Astrocyte of the spinal cord (primary cell): ENCODE measurements at regions not wholly inside any gene's neighbourhood (a gene's known extent, or its start where the extent isn't known, plus 50 kb on each side); places are given as distances from the start of the nearest gene placed in this dataset.

Experiments used
- DNase-seq: peaks from one replicate; pipeline ENCODE4 v3.0.0; 2011; ENCODE audit warnings: low read depth, low spot score
- H3K4me3 ChIP-seq: 2 replicates; pipeline ENCODE4 v1.5.1; 2011; ENCODE audit warnings: low read depth, mild to moderate bottlenecking, low read length, moderate library complexity
- in situ Hi-C: cut with HindIII; loops from 2 replicates; pipeline ENCODE4 v1.10.0; 2017; ENCODE audit warnings: low sequenced_read_pairs
- TF ChIP-seq, protein P1 (sequence below): IDR thresholded peaks from 2 replicates; pipeline ENCODE4 v1.5.1; 2012; ENCODE audit warnings: low read depth, mild to moderate bottlenecking, low read length, inconsistent platforms

DNA sequence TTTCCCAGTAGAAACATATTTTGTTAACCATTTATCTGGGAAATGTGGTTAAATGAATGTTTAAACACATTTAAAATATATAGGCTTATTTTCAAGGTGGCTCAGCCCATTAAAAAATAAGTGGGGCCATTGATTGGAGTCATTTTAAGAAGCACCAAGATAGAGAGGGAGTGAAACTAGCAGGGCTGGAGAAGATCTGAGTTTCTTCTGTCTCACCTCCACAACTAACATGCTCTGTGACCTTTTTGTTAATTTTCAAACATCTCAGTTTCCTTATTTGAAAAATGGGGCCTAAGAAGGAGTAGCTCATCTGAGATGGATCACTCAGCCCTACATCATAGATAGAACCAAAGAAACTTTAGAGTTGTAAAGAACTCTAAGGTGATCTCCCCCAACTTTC lies 254.8 kb downstream of the KCNS3 start:
- TF ChIP-seq, protein P1, sequence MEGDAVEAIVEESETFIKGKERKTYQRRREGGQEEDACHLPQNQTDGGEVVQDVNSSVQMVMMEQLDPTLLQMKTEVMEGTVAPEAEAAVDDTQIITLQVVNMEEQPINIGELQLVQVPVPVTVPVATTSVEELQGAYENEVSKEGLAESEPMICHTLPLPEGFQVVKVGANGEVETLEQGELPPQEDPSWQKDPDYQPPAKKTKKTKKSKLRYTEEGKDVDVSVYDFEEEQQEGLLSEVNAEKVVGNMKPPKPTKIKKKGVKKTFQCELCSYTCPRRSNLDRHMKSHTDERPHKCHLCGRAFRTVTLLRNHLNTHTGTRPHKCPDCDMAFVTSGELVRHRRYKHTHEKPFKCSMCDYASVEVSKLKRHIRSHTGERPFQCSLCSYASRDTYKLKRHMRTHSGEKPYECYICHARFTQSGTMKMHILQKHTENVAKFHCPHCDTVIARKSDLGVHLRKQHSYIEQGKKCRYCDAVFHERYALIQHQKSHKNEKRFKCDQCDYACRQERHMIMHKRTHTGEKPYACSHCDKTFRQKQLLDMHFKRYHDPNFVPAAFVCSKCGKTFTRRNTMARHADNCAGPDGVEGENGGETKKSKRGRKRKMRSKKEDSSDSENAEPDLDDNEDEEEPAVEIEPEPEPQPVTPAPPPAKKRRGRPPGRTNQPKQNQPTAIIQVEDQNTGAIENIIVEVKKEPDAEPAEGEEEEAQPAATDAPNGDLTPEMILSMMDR: no peak

DNA sequence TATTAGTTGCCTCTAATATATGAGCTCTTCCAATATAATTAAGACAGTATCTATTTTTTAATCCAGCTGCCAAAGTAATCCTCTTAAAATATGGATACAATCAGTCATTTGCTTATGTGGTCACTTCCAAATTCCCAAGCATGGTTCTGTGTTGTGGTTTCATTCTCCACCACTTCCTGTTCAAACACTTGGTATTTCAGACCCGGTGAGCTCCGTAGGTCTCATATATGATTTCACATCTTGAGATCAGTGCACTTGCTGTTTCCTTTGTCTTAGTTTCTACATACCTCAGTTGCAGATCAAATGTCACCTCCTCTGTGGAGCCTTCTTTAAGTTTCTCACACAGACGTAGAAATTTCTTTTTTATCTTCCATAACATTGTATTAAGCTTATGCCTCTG lies 254.2 kb downstream of the KCNS3 start:
- DNase-seq: peak; percentile 60
- no peak overlapping the region for H3K4me3 ChIP-seq
- TF ChIP-seq, protein P1: no peak
- in situ Hi-C loops: no loop called here

More for the DNA sequence above, 254.8 kb downstream of the KCNS3 start:
- in situ Hi-C loops: no loop called here
- no peak for DNase-seq
- H3K4me3 ChIP-seq: no peak overlapping the region

DNA sequence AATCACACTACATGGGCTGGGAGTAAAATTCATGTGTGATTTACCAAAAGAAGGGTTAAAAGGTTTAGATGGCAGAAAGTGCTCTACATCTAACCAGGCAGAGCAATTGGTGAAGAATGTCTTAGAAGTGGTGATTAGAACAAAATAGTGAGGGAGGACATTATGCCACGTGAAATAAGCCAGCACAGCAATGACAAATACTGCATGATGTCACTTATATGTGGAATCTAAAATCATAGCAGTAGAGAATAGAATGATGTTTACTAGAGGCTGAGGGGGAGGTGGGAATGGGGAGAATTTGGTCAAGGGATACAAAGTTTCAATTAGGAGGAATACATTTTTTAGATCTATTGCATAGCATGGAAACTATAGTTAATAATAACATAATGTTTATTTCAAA lies 253.3 kb downstream of the KCNS3 start:
- TF ChIP-seq, protein P1: no peak
- DNase-seq: no peak
- in situ Hi-C loops: no loop called here
- no peak overlapping the region for H3K4me3 ChIP-seq

DNA sequence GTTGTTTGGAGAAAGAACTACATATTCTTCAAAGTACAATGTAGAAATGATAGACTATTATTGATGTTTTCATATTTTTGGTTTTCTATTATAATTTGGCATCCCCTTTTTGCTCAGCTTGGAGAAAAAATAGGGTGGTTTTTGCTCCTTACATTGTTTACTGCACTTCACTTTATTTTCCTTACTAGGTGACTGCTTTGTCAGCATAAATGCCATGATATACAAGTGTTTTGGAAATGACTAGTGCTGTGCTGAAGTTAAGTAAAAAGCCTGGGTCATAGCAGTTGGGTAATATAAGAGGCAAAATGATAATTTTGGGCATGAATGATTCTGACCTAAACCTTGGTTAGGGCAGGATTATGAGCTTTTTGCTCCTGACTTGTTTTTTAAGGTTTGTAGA lies 250.9 kb downstream of the KCNS3 start:
- TF ChIP-seq, protein P1: no peak
- DNase-seq: no peak
- H3K4me3 ChIP-seq: no peak overlapping the region
- in situ Hi-C loops: no loop called here

DNA sequence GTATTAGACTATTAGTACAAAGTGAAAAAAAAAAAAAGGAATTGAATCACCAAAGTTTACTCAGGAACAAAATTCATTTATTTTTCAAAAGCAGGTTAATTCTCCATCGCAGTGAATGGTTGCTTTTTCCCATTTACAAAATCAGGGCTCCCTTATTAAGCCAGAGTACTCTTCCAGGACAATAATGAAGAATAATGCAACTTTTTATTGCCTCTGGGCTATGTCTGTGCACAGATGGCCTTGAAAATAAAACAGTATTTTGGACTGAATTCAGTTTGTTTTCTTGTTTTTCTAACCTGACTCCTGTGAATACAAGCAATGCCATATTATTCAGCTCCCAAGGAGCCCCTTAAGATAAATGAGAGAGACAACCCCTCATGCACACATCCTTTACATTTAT lies 246.8 kb downstream of the KCNS3 start:
- no peak for DNase-seq
- TF ChIP-seq, protein P1: no peak
- H3K4me3 ChIP-seq: no peak overlapping the region
- in situ Hi-C loops: no loop called here

DNA sequence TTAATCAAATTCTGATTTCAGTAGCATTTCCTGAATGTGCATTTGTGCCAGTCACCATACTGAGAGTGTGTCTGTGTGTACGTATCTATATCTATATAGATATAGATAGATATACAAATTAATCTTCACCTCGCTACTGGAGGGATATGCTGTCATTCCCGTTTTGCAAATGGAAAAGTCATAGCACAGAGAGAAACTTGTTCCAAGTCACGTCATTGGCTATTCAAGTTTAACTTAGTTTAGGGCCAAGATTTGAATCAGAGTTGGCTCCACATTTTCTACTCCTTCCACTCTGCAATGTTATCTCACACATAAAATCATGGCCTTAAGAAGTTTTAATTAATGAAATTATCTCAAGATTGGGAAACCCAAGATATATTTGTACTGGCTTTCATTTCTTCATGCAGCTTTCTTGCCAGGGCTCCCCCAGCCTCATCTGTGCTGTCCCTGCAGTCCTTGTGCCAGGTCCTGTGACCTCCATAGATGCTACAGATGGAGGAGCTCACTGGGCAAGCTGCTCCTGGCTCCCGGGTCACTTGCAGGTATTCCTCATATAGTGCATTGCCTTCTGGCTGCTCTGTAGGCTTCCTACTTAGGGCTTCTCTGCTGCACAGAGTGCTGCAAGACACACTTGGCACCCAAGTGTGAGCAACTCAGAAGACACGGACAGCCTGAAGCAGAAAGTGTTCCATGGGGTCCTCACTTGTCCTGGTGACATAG lies 245.8 kb downstream of the KCNS3 start:
- no peak for DNase-seq
- in situ Hi-C loops: no loop called here
- H3K4me3 ChIP-seq: no peak overlapping the region
- TF ChIP-seq, protein P1: no peak

DNA sequence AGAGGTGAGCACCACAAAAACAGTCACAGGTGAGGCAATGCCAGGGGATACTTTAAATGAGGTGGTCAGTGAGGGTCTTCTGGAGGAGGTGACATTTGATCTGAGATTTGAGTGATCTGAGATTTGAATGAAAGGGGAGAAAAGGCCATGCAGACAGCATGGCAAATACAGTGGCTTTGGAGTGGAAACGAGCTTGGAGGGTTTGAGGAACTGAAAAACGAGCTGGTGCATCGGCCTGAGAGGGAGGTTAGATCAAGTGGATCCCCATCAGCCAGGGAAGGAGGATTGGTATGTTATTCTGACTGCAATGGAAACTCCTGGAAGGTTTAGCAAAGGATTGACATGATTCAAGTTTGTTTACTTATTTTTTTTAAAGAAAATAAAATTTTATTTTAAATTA lies 245.1 kb downstream of the KCNS3 start:
- no peak for DNase-seq
- in situ Hi-C loops: no loop called here
- TF ChIP-seq, protein P1: no peak
- H3K4me3 ChIP-seq: no peak overlapping the region
